ENCODE measurements at regions not wholly inside any gene's neighbourhood (a gene's known extent, or its start where the extent isn't known, plus 50 kb on each side); places are given as distances from the start of the nearest gene placed in this dataset.

GRCh38 chr10:4352414-4352961, 473.5 kb upstream of the AKR1E2 start:
- H3K4me1 Mint-ChIP-seq (ENCODE audit: low read depth, unreplicated experiment): peaks cover 4% of the 10 kb centered on the region
- DNase-seq: no peak
- H3K27me3 ChIP-seq (replicated peaks; ENCODE audit: control insufficient read depth, insufficient read depth, low read length): no peaks in the 10 kb centered on the region
- intact Hi-C loops (cut with micrococcal nuclease; ENCODE audit: unreplicated experiment): no loop called here
- POLR2A ChIA-PET: no interaction called here
- no peaks in the 10 kb centered on the region for H3K9me3 ChIP-seq
- TF ChIP-seq, protein P1, sequence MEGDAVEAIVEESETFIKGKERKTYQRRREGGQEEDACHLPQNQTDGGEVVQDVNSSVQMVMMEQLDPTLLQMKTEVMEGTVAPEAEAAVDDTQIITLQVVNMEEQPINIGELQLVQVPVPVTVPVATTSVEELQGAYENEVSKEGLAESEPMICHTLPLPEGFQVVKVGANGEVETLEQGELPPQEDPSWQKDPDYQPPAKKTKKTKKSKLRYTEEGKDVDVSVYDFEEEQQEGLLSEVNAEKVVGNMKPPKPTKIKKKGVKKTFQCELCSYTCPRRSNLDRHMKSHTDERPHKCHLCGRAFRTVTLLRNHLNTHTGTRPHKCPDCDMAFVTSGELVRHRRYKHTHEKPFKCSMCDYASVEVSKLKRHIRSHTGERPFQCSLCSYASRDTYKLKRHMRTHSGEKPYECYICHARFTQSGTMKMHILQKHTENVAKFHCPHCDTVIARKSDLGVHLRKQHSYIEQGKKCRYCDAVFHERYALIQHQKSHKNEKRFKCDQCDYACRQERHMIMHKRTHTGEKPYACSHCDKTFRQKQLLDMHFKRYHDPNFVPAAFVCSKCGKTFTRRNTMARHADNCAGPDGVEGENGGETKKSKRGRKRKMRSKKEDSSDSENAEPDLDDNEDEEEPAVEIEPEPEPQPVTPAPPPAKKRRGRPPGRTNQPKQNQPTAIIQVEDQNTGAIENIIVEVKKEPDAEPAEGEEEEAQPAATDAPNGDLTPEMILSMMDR (IDR thresholded peaks at IDR 0.05; ENCODE audit: insufficient read depth in 1 of 2, low read depth in 1 of 2, low read length in 1 of 2, severe bottlenecking in 1 of 2, unreplicated experiment in 1 of 2): no peak
- H3K27me3 Mint-ChIP-seq (ENCODE audit: insufficient read depth, unreplicated experiment): peaks cover 17% of the 10 kb centered on the region
- H3K4me1 ChIP-seq: no peaks in the 10 kb centered on the region
- no TSS peak for BruUV-seq (replicated peaks)
- H3K4me3 ChIP-seq (ENCODE audit: low read depth, low read length): no peak overlapping the region
- no peaks in the 10 kb centered on the region for H3K9me3 Mint-ChIP-seq (ENCODE audit: unreplicated experiment)
- H3K36me3 Mint-ChIP-seq (ENCODE audit: insufficient read depth, unreplicated experiment): no peaks in the 10 kb centered on the region
- no peak overlapping the region for H3K27ac Mint-ChIP-seq (ENCODE audit: unreplicated experiment)
- H3K4me3 Mint-ChIP-seq (ENCODE audit: unreplicated experiment): no peak overlapping the region
- CTCF ChIA-PET: no interaction called here
- H3K36me3 ChIP-seq (ENCODE audit: control insufficient read depth, insufficient read depth, low read length): no peaks in the 10 kb centered on the region

DNA sequence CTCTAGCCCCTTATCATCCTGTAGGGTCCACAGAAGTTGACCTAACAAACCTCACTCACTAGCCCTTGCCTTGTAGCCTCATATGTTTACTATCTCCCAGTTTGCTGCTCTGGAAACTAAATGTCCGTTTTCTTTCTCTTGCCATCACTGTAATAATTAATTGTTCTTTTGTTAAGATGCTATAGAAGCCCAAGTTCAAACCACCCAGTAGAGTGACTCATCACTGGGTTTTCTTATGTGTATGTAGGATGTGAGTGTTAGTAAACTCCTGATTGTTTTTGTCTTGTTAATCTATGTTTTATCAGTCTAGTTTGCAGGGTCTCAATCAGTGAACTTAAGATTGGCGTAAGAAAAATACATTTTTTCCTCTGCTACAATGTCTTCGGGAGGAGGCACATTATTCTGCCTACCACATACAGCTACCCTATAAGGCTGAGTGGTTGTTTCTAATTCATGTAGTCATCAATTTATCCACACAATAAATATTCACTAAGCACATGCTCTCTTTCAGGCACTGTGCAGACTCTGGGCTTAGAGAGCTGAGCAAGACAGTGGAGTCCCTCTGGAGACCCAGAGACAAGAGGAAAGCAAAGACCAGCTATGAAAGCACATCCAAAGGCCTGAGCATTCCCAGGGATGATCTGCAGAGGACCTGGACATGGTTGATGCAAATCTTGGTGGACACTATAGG, 474.1 kb upstream of the AKR1E2 start:
- TF ChIP-seq, protein P1 (IDR thresholded peaks at IDR 0.05; ENCODE audit: insufficient read depth in 1 of 2, low read depth in 1 of 2, low read length in 1 of 2, severe bottlenecking in 1 of 2, unreplicated experiment in 1 of 2): no peak
- CTCF ChIA-PET: no interaction called here
- Mint-ChIP-seq H3K27me3 (ENCODE audit: insufficient read depth, unreplicated experiment) (peaks cover 16% of the 10 kb centered on the region), H3K27ac (ENCODE audit: unreplicated experiment) (no peak overlapping the region), H3K4me3 (ENCODE audit: unreplicated experiment) (no peak overlapping the region), H3K36me3 (ENCODE audit: insufficient read depth, unreplicated experiment) (no peaks in the 10 kb centered on the region), H3K9me3 (ENCODE audit: unreplicated experiment) (no peaks in the 10 kb centered on the region), H3K4me1 (ENCODE audit: low read depth, unreplicated experiment) (peaks cover 4% of the 10 kb centered on the region)
- Histone ChIP-seq H3K4me3 (ENCODE audit: low read depth, low read length) (no peak overlapping the region), H3K27me3 (replicated peaks; ENCODE audit: control insufficient read depth, insufficient read depth, low read length) (no peaks in the 10 kb centered on the region), H3K36me3 (ENCODE audit: control insufficient read depth, insufficient read depth, low read length) (no peaks in the 10 kb centered on the region), H3K4me1 (no peaks in the 10 kb centered on the region), H3K9me3 (no peaks in the 10 kb centered on the region)
- no peak for DNase-seq
- intact Hi-C loops (cut with micrococcal nuclease; ENCODE audit: unreplicated experiment): no loop called here
- BruUV-seq (replicated peaks): no TSS peak
- POLR2A ChIA-PET: no interaction called here

GRCh38 chr10:4347397-4347796, 478.6 kb upstream of the AKR1E2 start:
- Histone ChIP-seq H3K4me3 (ENCODE audit: low read depth, low read length) (no peak overlapping the region), H3K4me1 (no peaks in the 10 kb centered on the region), H3K36me3 (ENCODE audit: control insufficient read depth, insufficient read depth, low read length) (no peaks in the 10 kb centered on the region), H3K27me3 (replicated peaks; ENCODE audit: control insufficient read depth, insufficient read depth, low read length) (peaks cover 2% of the 10 kb centered on the region; the same call in 1 of the 2 replicates), H3K9me3 (no peaks in the 10 kb centered on the region)
- Mint-ChIP-seq H3K27me3 (ENCODE audit: insufficient read depth, unreplicated experiment) (peaks cover 6% of the 10 kb centered on the region), H3K4me3 (ENCODE audit: unreplicated experiment) (no peak overlapping the region), H3K36me3 (ENCODE audit: insufficient read depth, unreplicated experiment) (no peaks in the 10 kb centered on the region), H3K27ac (ENCODE audit: unreplicated experiment) (no peak overlapping the region), H3K9me3 (ENCODE audit: unreplicated experiment) (no peaks in the 10 kb centered on the region), H3K4me1 (ENCODE audit: low read depth, unreplicated experiment) (no peaks in the 10 kb centered on the region)
- TF ChIP-seq, protein P1 (IDR thresholded peaks at IDR 0.05; ENCODE audit: insufficient read depth in 1 of 2, low read depth in 1 of 2, low read length in 1 of 2, severe bottlenecking in 1 of 2, unreplicated experiment in 1 of 2): no peak
- DNase-seq: no peak
- CTCF ChIA-PET: no interaction called here
- intact Hi-C loops (cut with micrococcal nuclease; ENCODE audit: unreplicated experiment): no loop called here
- POLR2A ChIA-PET: interaction anchor here (0.5 kb wide), 1 partner anchor 48 kb away, joined by 3 read pairs; no protein-coding TSS in a partner anchor
- BruUV-seq (replicated peaks): no TSS peak
